GM19397 (cell line): ENCODE measurements at regions not wholly inside any gene's neighbourhood (a gene's known extent, or its start where the extent isn't known, plus 50 kb on each side); places are given as distances from the start of the nearest gene placed in this dataset.
A peak's percentile ranks its signal among the peaks of the same experiment; 100 is the strongest.

Experiments
- ATAC-seq: cut with Tn5 transposase; IDR thresholded peaks from one replicate; pipeline ENCODE4 v1.9.1; 2021; ENCODE audit warnings: mild to moderate bottlenecking, moderate library complexity; ENCODE audit not compliant: unreplicated experiment

DNA sequence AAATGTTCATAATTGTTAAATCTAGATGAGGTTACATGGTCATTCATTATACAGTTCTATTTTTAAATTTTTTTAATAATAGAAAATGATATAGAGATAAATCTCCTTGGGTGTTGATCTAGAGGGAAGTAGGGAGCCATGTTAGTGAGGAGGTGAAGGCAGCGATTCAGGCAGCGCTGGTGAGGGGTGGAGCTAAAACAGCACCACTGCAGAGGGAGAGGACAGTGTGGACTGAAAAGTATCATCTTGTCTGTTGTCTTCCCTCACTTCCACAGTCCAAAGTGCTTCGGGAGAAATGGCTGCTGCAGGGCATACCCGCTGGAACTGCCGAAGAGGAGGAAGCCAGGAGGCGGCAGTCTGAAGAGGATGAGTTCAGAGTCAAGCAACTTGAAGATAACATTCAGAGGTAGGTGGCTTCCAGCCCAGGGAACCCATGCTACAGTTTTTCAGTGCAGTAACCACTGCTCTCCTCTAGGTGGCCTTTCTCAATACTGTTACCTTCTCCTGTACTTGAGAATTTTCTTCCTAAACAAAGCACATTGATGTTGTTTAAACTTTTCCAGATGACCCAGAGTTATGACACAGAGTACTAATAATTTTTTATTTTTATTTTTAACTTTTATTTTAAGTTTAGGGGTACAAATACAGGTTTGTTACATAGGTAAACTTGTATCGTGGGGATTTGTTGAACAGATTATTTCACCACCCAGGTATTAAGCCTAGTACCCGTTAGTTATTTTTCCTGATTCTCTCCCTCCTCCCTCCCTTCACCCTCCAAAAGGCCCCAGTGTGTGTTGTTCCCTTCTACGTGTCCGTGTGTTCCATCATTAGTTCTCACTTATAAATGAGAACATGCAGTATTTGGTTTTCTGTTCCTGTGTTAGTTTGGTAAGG is 100.5 kb downstream of the PALM2AKAP2 start:
- ATAC-seq, result peak; percentile 60

DNA sequence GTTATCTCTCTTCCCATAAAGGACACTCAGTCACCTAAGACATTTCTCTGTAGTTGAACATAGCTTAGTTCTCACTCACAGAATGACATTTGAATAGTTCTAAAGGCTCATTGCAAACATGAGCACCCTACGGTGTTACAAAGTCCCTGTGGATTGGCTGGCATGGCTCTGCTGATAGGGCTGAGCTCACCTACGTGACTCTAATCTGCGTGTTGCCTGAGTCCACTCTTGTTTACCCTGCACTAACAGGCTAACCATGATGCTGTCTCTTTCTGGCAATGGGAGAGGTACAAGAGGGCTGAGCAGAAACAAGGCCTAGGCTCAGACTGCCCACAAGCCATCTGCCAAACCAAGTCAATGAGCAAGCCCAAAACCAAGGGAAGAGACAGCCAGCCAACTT is 103.6 kb downstream of the PALM2AKAP2 start:
- ATAC-seq, result no peak

DNA sequence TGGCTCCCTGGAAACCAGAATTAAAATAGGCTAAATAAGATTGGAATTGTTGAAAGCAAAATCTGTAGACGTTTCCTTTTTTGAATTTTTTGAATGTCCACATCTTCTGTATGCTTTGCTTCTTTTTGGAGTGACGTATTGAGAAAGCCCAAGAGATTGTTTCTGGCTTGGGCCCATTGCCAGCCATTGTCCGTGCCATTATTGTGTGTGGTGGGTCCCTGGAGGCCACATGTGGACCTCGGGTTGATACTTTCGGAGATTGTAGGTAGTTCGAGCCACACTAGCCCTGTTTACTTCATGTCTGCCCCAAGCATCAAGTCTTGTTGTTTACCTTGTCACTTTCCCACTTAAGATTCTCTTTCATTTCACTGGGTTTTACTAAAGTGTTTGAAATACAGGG is 106.0 kb downstream of the PALM2AKAP2 start:
- ATAC-seq, result no peak

DNA sequence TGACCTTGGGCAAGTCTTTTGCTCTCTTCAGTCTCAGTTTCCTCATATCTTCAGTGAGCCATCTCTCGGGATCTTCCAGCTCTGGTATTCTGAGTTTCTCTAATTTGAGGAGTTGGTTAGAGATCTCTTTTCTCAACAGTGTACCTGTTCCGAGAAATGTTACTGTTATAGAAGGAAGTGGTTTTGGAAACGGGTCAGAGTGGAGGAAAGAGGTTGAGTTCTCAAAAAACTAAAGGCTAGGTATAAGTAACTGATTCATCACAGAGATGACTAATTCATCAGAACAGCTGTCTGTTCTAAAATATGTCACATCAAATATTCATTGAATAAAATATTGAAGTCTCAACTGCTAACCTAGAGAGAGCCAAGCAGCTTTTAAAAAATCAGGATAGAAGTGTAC is 106.6 kb downstream of the PALM2AKAP2 start:
- ATAC-seq, result no peak

DNA sequence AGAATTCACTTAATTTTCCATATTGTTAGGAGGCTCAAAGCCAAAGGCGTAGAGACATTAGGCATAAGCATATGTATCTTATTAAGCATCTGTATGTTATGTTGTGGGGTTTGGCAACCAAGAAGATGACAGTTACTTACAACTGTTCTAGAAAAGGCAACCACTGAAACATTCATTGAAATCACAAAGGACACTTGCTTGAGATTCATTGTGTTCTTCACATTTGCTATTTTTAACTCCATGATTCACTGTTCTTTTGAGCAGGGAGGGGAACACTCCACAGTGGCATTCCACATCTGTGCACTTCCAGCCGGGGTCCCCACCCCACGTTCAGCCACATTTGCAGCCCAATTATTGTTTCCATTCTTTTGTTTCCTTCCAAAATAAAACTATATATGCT is 107.1 kb downstream of the PALM2AKAP2 start:
- no peak for ATAC-seq

DNA sequence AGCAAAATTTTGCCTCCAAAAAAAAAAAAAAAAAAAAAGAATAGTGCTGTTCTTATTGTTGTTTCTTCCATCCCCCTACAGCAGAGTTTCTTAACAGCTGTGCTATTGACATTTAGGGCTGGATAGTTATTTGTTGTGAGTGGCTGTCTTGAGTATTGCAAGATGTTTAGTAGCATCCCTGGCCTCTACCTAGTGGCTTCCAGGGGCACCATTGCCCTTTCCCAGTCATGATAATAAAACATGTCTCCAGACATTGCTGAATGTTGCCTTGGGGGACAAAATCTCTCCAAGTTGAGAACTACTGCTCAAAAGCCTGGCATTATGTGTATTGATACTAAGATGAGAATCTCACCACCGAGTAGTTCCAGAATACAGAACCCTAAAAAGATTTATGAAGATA is 108.7 kb downstream of the PALM2AKAP2 start:
- ATAC-seq, result no peak

DNA sequence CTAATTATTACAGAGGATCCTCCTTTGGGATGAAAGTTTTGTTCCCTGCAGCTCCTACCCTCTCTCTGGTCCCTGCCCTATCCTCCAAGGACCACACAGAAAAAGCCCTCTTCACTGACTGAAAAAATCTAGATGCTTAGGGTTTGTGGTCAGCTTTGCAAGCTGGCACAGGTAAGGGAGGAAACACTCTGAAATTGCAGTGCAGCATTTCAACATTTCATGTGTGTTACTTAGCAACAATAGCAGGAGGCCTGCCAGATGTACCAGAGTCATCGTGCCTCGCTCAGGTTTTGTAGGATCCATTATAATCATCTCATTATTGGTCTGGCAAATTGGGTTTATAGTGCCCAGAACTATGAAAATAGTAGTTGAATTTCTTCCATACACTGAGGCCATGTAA is 109.5 kb downstream of the PALM2AKAP2 start:
- ATAC-seq, result no peak

DNA sequence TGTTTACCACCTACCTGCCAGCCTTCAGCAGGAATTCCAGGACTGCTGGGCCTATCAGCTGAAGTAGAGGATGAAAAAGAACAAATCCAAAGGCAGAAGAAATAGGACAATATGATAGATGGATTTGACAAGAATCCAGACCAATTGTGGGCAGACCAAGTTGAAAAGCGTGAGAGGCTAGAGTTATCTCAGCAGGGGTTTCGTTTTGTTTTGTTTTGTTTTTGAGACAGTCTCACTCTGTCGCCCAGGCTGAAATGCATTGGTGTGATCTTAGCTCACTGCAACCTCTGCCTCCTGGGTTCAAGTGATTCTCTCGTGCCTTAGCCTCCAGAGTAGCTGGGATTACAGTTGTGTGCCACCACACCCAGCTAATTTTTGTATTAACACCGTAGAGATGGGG is 113.2 kb downstream of the PALM2AKAP2 start:
- no peak for ATAC-seq

DNA sequence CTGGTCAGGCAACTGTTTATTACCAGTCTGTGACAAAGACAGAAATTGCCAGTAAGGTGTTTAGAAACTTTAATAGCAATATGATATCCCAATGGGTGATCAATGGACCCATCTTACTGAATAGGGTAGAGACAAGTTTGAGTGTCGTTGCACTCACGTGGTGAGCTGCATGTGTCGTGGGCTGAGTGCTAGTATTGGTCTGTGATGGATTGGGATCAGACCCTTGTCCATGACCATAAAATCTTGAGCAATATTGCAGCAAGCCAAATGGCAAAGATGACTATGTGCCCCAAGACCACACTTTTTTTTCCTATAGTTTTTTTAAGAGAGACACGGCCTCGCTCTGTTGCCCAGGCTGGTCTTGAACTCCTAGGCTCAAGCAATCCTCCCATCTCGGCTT is 114.5 kb downstream of the PALM2AKAP2 start:
- no peak for ATAC-seq

DNA sequence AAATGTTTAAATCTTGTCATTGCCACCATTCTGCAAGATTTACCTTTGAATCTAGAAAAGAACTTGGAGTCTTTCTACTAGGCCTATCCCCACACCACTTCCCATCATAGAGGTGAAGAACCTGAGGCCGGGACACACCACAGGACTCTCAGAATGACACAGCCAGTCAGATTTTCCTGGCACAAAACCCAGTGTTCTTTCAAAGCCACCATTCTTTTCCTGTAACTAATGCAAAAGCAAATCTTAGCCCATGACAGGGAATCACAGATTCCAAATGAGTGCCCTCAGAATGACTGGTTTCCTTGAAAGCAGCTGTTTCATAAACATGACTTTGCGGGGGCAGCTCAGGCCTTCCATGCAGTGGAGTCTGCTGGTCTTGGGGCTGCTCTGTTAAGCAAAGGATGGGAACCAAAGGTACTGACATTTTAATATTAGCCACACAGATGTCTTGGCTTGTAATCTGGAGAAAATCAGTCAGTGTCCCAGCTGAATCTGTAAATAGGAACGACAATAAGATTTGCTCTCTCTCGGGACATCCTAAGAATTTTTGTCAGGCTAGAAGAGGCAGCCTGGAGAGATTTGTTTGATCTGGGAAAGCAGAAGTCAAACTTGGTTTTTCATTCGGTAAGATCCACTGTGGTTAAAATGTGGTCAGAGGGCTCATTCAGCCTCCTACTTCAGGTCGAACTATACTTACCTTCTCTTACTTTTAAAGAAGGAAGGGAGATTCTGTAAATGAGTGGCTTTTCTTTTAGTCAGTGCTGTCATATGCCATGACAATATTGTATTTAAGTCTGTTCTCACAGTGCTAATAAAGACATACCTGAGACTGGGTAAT is 115.1 kb downstream of the PALM2AKAP2 start:
- ATAC-seq, result peak; percentile 58

DNA sequence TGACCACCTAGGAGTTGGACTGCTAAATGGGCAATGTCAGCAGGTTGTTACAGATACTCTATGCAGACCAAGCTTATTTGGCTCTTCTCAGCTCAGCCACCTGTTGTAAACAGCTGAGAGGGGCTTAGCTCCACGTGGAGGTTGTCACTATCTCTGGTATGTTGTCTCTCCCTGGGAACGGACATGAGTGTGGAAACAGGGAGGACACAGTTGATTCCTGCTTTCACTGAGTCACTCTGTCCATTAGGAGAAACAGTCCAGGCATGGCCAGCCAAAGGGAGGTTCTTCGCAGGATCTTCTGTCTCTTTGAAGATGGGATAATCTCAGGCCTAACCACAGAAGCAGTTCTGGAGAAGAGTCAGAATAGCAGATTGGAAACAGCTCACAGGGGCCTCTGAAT is 121.2 kb downstream of the PALM2AKAP2 start:
- ATAC-seq, result no peak

DNA sequence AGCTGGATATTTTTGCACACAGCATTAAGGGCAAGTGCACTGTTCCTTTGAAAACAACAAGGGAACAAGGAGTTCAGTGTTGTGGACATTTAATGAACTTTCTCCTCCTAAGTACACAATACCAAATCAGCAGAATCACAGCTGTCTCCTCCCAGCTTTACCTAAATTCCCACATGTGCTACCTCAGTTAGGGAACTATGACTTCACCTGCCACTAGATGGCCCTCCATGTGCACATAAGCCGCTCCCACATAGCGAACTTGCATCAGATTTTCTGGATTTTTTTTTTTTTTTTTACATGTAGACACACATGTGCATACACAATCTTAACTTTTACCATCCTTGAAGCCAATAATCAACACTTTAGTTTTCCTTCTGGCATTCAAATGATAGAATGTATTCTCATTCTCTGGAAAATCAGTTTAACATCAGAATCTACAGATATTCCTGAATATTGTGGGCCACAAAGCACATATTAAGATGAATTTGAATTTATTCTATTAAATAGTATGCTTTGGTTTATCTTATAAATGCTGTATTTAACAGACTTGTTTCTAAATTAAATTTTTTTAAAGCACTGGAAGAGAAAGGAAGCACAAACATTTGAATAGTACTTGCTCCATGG is 123.6 kb downstream of the PALM2AKAP2 start:
- no peak for ATAC-seq

DNA sequence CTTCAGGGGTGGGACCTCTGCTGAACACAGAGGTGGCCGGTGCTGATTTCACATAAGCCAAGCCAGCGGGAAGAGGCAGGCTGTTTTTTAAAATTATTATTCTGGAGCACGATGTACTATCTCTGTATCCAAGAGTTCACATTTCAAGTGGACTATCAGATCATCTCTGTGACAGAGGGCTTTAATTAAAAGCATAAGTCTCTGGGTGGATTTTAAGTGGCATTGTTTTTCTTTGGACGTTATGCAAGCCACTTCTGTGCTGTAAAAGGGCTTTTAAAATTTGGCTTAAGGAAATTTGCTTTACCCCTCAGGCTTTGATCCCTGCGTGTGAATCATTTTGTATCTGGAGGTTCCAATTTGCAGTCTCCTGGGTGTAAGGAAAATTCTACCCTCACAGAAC is 124.7 kb downstream of the PALM2AKAP2 start:
- ATAC-seq, result no peak

DNA sequence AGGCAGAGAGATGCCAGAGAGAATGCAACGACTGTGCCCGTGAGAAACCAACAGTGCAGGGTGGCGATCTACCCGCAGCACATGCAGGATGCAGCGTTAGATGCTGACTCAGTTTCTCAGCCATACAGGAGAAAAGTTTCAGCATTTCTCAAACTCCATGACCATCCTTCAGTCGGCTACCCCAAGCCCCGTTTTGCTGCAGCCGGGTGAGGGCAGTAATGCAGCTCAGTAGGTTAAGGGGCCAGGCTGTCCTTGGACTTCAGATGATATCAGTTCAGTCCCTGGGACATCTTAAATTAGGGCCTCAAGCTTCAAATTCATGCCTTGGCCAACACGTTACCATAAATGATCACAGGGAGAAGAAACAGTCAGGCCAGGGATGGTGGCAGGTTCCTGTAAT is 125.5 kb downstream of the PALM2AKAP2 start:
- ATAC-seq, result no peak

DNA sequence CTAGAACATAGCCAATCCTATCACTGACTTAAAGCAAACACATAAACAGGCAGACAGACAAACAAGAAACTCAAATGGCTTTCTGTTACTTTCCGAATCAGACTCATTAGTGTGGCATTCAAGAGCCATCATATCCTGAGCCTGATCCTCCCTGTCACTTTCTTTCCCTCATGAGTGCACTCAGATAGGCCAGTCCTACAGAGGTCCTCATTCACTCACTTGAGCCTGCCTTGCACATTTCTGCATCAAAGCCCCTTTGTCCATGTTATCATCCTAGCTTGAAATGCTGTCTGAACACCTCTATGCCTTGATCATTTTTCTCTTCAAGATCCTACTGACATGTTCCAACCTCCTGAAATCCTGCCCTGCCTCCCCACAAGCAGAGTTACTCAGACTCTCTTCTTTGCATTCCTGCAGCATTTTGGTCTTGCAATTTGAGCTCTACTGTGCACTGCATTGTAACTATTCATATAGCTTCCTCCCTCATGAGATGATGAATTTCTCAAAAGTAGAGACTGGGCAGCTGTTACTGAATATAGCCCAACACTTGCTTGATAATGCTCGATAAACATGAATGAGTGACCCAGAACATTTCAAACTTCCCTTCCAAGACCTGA is 126.9 kb downstream of the PALM2AKAP2 start:
- ATAC-seq, result no peak

DNA sequence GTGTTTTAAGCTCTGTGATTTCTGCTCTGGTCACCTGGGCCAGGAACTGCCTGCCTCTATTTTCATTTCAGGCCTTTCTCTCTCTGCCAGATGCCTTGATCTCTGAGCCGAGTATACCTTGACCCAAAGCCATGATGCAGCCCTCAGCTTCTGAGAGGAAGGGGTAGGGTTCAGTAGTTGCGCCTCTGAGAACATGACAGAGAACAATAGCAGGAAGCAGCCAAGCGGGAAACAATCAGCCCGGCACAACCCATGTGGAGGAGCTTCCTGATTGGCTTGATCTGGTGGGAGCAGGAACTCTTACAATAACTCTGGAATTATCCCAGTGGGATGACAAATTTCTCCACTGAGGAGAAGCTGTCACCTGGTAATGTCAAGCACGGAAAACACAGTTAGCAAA is 127.4 kb downstream of the PALM2AKAP2 start:
- peak; percentile 78 for ATAC-seq

DNA sequence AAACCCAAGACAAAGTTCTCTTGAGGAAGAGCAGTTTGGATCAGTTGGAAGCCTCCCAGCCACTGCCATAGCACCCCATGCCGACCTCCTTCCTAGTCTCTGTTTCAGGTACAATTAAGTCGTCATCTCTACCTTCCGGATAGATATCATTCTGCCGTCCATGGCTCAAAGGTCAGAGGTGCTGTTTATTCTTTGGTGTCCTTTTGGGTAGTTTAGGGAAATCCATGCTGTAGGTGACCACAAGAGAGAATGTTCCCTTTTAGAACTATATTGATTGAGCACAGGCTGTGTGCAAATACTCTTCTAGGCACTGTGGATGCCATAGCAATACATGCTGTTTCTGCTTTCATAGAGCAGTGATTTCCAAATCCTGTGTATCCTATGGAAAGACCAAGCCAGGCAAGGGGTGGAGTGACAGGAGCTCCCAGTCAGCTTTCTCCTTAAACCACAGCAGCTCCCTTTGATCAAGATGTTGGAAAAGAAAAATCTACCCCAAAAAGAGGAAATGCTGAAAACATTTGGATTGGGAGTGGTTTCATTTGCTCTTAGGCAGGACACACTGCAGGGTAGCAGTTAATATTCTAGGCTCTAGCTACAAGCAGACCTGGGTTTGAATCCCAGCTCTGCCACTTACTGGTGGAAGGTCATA is 127.9 kb downstream of the PALM2AKAP2 start:
- no peak for ATAC-seq

DNA sequence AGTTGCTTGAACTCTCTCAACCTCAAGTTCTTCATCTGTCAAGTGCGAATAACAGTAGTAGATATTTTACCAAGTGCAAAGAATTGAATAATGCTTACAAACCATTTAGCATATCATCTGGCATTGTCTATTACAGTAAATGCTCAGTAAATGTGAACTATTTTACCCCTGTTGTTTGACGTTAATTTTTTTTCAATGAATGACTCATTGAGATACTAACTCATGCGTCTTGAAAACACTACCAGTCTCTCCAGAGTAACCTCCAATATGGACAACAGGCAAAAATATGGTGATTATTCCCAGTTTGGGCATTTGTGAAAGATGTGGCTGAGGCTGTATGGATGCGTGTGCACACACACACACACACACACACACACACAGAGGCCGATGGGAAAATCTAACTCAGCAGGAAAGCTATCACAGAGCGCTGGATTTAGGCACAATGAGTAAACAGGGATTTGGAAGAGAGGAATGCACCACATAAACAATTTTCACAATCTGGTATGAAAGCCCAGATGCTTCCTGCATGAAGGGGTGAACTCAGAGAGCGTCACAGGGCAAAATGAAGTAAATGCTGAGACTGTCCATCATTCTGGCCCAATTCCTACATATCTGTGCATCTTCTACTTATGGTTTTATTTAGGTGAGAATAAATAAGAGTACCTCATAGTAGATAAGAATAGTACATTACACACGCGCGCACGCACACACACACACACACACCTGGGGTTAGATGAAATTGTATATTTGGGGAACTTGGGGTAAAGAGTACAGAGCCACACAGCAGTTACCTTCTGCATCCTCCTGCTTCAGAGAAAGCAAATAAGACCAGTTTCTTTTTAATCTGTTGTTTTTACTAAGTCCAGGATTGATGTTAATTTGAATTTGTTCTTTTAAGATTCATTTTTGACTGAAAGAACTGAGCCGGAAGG is 128.7 kb downstream of the PALM2AKAP2 start:
- ATAC-seq, result no peak

DNA sequence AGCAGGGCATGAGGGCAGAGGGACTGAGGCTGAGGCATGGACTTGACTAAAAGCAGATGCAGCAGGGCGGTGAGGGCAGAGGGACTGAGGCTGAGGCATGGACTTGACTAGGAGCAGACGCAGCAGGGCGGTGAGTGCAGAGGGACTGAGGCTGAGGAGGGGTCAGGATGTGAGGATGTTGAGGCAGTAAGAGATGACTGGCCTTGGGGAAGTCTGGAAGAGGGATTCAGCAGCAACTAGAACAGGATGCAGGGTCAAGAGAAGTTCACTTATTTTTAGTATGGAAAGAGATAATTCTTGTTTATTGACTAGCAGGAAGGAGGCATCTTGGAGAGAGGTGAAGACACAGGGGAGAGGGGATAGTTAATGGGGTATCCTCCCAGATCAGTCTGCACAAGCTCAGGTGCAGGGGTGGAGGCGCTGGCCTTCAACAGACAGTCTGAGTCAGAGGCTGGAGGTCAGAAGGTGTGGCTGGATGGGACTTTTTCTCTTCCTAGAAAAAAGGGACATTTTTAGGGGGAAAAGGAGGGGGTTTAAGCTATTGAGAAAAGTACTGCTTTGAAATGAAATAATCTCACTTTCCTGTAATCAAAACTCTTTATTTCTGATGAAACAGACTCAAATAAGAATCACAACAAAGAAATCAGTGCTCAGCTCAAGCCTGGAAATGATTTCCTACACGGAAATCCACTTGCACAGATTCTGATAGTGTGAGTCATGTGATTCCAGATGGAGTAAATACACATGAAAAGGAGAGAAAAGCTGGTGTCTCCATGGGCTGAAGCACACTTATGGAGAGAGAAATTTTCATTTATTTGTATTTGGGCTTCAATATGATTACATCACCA is 130.9 kb downstream of the PALM2AKAP2 start:
- no peak for ATAC-seq
